ENCODE measurements at regions not wholly inside any gene's neighbourhood (a gene's known extent, or its start where the extent isn't known, plus 50 kb on each side); places are given as distances from the start of the nearest gene placed in this dataset.

DNA sequence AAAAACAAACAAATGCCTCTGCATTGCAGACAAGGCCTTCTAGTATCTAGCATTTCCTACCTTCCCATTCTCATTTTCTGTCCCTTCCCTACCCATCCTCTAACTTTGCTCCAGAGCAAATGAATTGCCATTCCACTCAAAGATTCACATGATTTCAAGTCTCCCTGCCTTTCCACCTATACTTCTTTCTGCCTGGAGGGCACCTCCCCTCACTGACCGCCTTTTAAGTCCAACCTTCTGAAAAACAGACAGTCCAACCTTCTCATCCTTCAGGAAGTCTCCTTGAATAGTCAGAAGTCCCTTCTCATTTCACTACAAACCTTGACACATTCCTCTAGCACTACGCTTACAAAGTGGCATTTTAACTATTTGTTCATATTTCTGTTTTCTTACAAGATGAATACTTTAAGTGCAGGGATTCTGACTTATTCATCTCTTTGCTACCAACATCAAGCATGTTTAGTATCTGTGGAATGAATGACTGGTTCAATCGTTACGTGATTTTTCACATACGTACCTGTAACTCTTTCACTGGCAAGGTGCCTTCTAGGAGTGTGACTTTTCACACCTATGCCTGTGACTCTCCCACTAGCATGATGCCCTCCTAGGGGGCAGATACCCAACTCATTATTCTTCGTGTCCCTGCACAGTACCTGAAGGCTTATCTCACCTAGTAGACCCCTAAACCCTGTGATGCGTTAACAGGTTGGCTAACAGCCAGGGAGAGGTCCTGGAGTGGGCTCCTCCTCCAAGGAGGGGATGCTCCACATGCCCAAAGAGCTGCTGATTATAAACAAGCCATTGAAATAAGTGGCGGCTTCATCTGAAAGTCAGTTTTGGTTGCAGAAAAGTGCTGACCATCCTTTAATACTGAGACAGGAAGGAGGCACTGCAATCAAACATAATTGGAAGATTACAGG lies 356.2 kb downstream of the MYCN start:
- no peak for DNase-seq (ENCODE audit: low read depth in 2 of 2)

DNA sequence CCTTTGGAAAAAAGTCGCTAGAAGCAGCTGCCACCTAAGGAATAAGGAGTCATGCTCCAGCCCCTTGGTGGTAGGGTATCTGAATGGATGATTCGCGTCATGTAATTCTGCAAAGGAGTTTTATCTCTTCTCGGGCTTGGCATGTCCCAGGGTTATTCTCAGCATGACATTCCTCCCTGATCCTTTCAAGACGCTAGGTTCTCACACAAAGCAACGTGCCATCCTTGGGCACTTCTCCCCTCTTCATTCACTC lies 355.6 kb downstream of the MYCN start:
- no peak for DNase-seq (ENCODE audit: low read depth in 2 of 2)

GRCh38 chr2:16294791-16295190 lies 354.4 kb downstream of the MYCN start:
- no peak for DNase-seq (ENCODE audit: low read depth in 2 of 2)

DNA sequence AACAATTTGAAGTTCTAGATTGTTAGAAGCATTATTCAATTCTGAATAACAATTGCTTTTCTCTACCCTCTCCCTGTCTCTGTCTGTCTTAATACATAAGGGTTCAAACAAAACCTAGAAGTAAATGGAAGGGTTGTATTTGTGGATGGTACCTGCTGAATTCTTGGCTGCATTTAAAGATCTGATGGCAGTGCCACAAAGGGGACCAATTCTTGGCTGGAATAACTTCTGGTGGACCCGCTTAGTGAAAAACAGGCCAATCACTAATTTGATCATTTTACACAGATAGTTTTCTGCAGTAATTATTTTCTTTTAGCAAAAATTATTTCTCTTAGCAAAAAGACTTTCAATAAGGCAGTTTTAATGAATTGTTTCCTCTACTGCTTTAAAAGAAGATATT lies 353.5 kb downstream of the MYCN start:
- DNase-seq (ENCODE audit: low read depth in 2 of 2): no peak

DNA sequence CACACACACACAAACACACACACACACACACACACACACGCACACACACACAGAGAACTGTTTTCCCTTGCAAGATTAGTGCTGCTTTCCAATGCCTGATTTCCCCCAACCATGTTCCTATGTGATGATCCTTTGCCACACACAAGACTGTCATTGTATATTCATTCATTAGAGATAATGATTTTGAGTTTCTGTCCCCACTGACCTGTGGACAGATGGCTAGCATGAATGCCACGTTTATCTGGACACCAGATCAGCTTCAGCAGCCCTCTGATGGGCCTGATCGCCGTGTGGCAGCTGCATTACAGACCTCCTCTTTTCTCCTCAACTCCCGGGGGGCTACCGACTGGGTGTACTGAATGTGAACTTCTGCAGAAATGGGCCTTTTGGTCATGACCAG lies 353.0 kb downstream of the MYCN start:
- no peak for DNase-seq (ENCODE audit: low read depth in 2 of 2)

DNA sequence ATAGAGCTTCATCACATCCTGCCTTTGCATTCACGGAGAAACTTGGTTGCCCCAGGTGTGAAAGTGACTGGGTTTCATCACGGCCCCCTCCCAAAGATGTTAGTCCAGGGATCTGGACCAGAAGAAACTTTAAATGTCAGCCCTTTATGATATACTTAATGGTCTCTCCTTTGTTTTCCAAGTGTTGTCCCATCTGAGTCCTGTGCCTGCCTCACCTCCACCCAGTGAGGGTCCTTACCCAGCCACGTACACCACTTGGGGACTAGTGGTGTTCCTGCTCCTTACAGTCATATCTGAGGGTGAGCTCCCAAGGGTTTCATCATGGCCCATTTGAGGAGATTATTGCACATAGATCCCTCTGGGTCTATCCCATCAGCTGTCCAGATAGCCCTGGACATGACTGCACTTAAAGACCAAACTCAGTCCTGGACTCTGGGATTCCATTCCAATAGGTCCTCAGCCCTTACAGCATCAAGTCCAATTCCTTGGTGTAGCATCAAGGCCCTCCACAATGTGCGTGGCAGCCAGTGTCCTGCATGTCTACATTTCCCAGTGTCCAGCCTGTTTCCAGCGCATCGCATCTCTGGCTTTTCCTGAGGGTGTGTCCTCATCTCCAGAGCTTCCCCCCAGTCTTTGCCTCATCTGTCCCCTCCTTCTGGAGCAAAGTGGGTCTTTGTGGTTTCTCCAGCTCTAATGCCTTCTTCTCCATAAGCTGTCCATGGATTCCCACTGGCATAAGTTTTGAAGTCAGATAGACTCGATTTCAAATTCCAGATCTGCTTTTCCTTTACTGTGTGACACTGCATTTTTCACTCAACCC lies 351.6 kb downstream of the MYCN start:
- DNase-seq (ENCODE audit: low read depth in 2 of 2): no peak

GRCh38 chr2:16291226-16291625 lies 350.9 kb downstream of the MYCN start:
- no peak for DNase-seq (ENCODE audit: low read depth in 2 of 2)

- no peak for DNase-seq (ENCODE audit: low read depth in 2 of 2)
Observed at GRCh38 chr2:16290311-16291020, 350.1 kb downstream of the MYCN start.

DNA sequence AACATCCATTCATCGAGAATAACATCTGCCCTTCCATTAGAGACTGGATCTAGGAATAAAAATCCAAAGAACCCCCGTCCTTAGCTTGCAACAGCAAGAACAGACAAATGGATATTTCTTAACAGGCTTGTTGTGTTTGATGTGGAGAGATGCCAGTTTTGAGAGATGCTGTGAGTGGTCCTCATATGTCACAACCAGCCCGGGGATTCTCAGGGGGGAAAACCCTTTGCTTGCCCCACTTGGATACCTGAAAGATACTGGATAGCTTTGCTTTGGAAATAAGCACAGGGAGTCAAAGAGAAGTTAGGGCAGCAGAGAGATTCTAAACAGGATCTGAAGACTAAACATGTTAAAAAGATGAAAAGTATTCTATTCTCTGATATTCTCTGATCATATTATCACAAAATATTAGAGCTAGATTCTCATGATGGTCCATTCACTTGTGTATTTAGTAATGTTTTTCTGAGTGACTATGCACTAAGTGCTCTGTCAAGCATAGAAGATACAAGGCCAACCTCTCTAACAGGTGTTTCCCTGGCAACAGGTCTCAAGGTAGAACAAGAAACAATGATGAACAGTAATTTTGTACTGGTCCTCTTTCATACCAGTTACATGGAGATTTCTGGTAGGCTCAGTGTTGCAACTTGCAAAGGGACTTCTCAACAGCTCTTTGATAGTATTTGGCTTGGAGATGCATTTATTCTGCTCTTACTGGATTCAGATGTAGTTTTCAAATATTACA lies 348.2 kb downstream of the MYCN start:
- no peak for DNase-seq (ENCODE audit: low read depth in 2 of 2)

DNA sequence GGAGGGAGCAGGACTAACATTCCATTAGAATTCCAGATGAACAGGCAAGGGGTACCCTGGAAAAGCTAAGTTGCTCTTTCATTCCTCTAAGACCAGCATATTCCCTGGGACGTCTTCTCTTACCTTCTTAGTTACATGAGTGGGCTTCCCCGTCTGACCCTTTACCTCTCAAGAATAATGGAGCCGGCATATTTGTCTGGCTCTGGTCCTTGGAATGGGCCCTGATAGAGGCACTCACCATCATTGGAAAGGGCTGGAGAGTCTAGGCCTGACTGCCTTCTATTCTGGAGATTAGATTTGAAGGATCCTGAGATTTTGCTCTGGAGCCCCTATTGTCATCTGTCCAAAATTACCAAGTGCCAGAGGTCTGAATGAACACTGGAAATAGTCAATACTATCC lies 347.5 kb downstream of the MYCN start:
- no peak for DNase-seq (ENCODE audit: low read depth in 2 of 2)

GRCh38 chr2:16287281-16287680 lies 346.9 kb downstream of the MYCN start:
- DNase-seq (ENCODE audit: low read depth in 2 of 2): no peak

DNA sequence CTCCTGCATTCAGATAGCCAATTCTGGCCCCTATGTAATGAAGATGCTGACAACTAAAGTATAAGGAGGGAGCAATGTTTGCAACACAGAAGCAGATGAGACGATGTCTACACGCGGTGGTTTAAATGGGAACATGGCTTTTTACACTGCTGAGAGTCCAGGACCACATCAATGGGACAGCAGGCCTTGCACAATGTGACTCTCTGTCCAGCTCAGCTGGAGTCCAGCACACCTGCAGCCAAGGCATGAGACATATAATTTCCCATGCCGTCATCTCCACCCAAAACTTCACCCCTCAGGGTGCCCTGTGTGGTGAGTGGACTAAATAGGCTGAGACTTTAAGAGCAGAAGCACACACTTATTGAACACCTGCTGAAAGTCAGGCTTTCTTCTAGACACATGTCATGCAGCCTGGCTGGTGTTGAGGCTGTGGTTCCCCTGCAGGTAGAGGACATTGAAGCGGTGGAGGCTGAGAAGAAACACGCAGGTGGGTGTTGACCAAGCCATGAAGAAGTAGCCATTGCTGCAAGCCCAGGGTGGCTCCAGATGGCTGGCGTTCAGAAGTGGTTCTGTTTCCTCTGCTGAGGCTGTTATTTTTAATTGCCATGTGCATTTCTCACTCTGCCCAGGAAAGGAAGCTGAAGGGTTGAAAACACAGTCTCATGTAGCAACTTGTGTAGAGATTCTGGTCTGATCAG lies 345.6 kb downstream of the MYCN start:
- no peak for DNase-seq (ENCODE audit: low read depth in 2 of 2)

- DNase-seq (ENCODE audit: low read depth in 2 of 2): no peak
Observed at GRCh38 chr2:16284941-16285625, 344.7 kb downstream of the MYCN start.

DNA sequence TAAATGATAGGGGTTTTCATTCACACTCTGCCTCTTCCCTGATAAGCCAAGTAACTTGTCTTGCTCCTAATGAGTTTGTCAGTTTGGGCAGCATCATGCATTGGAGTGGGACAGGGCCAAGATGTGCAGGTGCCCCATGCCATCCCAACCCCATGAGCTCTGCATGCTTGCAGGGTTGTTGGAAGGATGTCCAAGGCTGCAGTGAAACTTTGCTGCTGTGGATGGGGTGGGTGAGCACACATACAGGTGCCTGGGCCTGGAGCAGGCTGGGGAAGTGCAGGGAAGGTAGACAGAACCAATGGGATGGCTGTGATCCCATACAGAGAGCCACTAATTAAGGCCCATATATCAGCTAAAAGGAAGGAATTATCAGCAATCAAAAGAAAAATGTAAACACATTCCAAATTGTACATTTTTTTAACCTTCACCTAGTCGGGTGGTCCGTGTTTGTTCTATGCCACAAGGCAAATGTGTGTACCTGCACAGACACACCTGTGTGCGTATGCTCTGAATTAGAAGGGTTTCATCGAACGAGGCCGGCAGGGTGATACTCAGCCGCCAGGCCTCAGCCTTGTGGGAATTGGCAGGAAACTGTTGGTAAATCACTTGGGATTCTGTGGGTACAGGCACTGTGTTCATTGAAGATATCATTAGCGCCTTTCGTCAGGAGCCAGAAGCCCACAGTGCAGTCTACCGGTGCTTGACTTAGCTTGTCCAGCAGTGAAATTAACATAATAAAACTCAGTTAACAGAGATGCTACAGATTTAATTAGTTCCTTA lies 342.9 kb downstream of the MYCN start:
- no peak for DNase-seq (ENCODE audit: low read depth in 2 of 2)

GRCh38 chr2:16282511-16282910 lies 342.2 kb downstream of the MYCN start:
- DNase-seq (ENCODE audit: low read depth in 2 of 2): no peak

DNA sequence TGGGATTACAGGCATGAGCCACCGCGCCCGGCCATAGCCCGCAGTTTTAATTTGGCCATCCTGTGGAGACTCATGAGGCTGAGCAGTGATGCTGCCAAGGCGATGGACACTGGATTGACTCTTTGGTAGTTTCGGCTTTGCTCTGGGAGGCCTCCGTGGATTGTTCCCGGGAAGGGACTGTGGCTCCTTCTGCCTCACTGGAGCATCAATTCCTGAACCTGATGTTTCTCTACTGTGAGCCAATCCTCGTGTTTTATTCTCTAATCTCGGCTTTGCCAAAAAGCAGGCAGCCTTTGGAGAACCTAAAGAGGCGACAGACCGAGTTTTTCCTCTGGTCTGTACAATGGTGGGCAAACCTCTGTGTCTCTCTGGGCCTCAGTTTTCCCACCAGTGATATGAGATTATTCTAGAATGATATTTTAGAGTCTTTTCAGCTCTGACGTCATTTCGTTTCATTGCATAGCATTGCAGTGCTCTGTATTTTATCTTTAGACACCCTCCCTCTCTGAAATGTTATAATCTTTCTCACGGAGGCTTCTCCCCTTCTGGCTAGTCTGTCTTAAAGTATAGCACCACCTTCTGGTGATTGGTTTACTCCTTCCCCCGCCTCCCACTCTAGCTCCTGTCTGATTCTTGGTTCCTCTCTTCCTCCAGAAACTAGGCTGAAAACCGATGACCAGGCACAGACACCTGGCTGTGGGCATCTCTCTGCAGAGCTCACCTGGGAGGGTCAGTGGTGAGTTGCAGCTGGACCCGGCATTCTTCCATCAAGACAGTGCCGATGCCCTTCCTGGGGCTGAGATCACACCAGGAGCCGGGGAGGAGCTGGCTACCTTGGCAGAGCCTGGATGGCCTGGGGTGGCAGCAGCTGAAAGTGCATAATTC lies 341.3 kb downstream of the MYCN start:
- no peak for DNase-seq (ENCODE audit: low read depth in 2 of 2)

DNA sequence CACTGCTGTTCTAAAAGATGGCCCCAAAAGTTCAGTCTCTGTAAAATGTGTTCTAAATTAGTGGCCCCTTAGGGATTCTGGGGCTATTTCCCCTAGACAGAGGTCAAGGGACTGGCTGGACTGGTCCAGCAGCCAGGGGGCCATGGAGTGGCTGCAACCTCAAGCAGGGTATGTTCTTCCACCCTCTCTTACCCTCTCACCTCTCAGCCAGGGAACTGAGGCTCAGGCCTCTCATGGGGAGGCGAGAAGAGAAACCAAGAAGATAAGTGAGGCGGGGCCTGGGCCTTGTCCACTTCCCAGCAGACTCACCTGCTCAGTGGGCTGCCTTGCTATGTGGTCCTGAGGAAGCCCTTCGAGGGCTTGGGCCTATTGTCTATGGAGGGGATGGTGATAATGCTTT lies 339.7 kb downstream of the MYCN start:
- no peak for DNase-seq (ENCODE audit: low read depth in 2 of 2)

- DNase-seq (ENCODE audit: low read depth in 2 of 2): no peak
Observed at GRCh38 chr2:16279641-16280040, 339.3 kb downstream of the MYCN start.

- no peak for DNase-seq (ENCODE audit: low read depth in 2 of 2)
Observed at GRCh38 chr2:16279201-16279570, 338.8 kb downstream of the MYCN start.

Data from stimulated activated CD4-positive, alpha-beta T cell treated with anti-CD3 and anti-CD28 coated beads, Interleukin-12 subunit alpha, Interleukin-12 subunit beta, amount 100 ng/mL, for 24 hours (primary cell).